ENCODE measurements at regions not wholly inside any gene's neighbourhood (a gene's known extent, or its start where the extent isn't known, plus 50 kb on each side); places are given as distances from the start of the nearest gene placed in this dataset.

- TF ChIP-seq SIN3A (IDR thresholded peaks at IDR 0.05; ENCODE audit: borderline replicate concordance in 2 of 2, control insufficient read depth in 1 of 2, low read depth in 2 of 2, low read length in 2 of 2): no peak
- TF ChIP-seq CHD1 (IDR thresholded peaks at IDR 0.05; ENCODE audit: low read length): no peak
- TF ChIP-seq SOX6 (IDR thresholded peaks at IDR 0.05): no peak
- TF ChIP-seq SP2 (IDR thresholded peaks at IDR 0.05; ENCODE audit: extremely low read depth, low read depth, low read length, poor library complexity, severe bottlenecking): no peak
- TF ChIP-seq POLR2AphosphoS2 (IDR thresholded peaks at IDR 0.05; ENCODE audit: low read length): no peak
- TF ChIP-seq ZNF77 (CRISPR knock-in tag; IDR thresholded peaks at IDR 0.05): no peak
- no peak for TF ChIP-seq HEY1 (CRISPR knock-in tag; IDR thresholded peaks at IDR 0.05; ENCODE audit: borderline replicate concordance)
- no peak for TF ChIP-seq MLX (CRISPR knock-in tag; conservative IDR thresholded peaks at IDR 0.05)
- no peak for TF ChIP-seq ATF2 (CRISPR knock-in tag; IDR thresholded peaks at IDR 0.05)
- no peak for TF ChIP-seq CTCF (IDR thresholded peaks at IDR 0.05 in 2 of 3, conservative IDR thresholded peaks at IDR 0.05 in 1 of 3; ENCODE audit: insufficient read depth in 2 of 3, low read depth in 1 of 3, low read length in 3 of 3)
These were observed 1051.5 kb upstream of the C9orf72 start for GRCh38 chr9:28624771-28625170.

All from K562 (cell line).